Omental fat pad (tissue), 3 donors: ENCODE measurements at regions not wholly inside any gene's neighbourhood (a gene's known extent, or its start where the extent isn't known, plus 50 kb on each side); places are given as distances from the start of the nearest gene placed in this dataset.
"Not testable (repeated sequence)": the region's sequence is repeated elsewhere in the genome, so short reads cannot be mapped to it uniquely, and the experiment has no call there.

ENCODE experiments used
- ATAC-seq: fragments of 150-250 bp; one replicate; pipeline ENCODE4 v1.9.1; 2016; ENCODE audit warnings: mild to moderate bottlenecking, moderate library complexity; ENCODE audit not compliant: low FRiP score
- DNase-seq: peaks from one replicate; pipeline ENCODE4 v3.0.0-alpha.2; 2019; ENCODE audit warnings: low spot score
- TF ChIP-seq, protein P1 (sequence below), 3 donors: fragments of 450-650 bp; IDR thresholded peaks; one replicate each; pipeline ENCODE4 v1.5.1; 2016 to 2017; ENCODE audit warnings: antibody characterized with exemption in 3 of 3, mild to moderate bottlenecking in 3 of 3, moderate library complexity in 2 of 3

DNA sequence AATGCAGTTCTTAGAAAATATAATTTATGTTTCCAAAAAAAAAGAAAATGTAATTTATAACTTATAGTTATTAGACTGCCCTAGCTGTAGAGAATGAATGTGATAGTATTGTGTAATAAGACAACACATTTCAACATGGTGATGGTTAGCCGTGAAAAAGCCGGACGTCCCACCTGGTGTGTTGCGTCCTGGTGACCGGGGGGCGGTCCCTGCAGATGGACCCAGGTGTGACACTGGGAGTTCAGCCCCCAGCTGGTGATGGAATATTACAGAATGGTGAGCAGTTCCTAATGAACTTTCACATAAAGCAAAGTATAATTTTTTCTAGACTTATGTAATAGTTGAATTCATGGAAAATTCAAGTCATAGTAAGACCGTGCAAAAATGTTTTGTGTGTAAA is 132.8 kb downstream of the LAT start:
- ATAC-seq (no peak), DNase-seq (no peak)
- TF ChIP-seq, protein P1, sequence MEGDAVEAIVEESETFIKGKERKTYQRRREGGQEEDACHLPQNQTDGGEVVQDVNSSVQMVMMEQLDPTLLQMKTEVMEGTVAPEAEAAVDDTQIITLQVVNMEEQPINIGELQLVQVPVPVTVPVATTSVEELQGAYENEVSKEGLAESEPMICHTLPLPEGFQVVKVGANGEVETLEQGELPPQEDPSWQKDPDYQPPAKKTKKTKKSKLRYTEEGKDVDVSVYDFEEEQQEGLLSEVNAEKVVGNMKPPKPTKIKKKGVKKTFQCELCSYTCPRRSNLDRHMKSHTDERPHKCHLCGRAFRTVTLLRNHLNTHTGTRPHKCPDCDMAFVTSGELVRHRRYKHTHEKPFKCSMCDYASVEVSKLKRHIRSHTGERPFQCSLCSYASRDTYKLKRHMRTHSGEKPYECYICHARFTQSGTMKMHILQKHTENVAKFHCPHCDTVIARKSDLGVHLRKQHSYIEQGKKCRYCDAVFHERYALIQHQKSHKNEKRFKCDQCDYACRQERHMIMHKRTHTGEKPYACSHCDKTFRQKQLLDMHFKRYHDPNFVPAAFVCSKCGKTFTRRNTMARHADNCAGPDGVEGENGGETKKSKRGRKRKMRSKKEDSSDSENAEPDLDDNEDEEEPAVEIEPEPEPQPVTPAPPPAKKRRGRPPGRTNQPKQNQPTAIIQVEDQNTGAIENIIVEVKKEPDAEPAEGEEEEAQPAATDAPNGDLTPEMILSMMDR (IDR thresholded peaks at IDR 0.05): no peak

DNA sequence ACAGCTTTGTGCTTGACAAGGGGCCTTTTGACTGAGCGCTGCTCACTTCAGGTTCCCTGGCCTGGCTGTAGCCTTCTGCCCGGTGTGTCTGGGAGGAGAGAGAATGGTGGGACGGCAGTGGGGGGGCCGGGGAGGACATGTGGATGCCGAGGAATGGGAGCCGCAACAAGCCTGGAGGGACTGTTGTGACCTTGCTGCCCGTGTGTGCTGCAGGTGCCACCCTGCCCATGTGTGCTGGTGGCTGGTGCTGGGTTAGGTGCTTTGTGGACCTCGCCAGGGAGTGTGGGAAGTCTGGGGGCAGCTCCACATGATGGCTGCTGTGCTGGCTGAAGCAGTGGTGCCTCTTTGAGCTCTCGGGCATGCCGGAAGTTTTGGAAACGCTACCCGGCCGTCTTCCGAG is 132.1 kb downstream of the LAT start:
- no peak for DNase-seq
- TF ChIP-seq, protein P1 (IDR thresholded peaks at IDR 0.05): no peak
- ATAC-seq: no peak

DNA sequence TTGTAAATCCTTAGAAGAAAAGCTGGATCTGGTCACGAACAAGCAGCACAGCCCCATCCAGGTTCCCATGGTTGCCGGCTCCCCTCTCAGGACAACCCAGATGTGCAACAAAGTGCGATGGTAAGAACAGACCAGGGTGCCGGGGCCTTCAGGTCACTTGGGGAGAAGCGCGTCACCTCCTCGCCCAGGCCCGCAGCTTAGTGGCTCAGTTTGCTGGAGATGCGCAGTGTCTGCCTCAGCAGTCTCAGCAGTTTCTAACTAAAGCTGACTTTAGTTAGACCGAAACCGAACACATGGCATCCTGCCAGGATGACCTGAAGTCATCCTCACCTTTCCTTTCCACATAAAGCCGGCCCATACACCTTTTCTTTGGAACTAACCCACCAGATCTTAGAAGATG is 131.4 kb downstream of the LAT start:
- ATAC-seq, DNase-seq: not testable (repeated sequence)

DNA sequence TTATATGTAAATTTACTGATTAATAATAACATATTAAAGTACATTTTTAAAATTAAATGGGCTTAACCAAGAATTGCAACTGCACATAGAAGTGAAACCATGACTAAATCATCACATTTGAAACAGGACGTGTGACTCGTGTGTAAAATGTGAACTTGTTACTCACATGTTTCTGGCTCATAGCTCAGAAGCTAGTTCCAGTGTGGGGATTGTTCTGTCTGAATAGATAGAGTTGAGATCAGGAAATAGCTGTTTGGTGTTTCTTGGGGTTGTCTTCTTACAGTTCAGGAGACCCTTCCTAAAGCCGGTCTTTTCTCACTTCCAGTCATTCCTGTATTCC is 130.9 kb downstream of the LAT start:
- peak; percentile 47 for ATAC-seq
- not testable (repeated sequence) for DNase-seq

DNA sequence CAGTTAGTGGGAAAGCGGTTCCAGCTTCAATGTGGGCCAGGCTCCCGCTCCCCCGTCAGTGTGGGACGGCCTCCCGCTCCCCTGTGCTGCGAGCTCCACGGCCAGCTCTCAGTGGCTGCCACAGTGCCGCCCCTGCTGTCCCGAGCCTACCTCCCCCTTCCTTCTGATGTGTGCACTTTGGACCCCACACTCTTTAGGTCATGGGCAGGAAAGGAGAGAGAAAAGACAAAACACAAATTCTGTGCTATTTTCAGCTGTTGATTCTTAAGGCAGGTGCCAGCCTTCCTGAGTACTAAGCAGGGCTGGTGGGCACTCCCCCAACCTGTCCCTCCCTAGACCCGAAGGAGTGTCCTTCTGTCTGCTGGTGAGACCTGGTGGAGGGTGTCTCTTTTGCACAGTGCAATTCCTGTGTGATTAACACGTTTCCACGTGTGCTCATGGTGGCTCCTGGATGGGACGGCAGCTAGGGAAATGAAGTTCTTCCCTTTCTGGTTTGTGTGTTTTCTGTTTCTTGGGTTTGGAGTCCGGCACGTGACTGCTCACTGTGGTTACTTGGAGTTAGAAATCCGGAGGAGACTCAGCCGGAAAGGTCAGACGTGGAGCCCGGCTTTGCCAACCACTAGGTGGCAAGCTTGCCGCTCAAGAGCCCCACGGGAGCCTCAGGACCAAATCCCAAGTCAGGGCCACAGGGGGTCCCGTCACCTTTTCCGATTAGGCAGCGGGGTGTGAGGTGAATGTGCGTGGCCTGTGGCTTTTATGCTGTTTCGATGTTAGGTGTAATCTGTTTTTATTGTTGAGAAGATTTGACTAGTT is 130.3 kb downstream of the LAT start:
- peak; percentile 65 for ATAC-seq
- not testable (repeated sequence) for DNase-seq
- TF ChIP-seq, protein P1 (IDR thresholded peaks at IDR 0.05): peak in 1 of 3 donors; percentile 17

DNA sequence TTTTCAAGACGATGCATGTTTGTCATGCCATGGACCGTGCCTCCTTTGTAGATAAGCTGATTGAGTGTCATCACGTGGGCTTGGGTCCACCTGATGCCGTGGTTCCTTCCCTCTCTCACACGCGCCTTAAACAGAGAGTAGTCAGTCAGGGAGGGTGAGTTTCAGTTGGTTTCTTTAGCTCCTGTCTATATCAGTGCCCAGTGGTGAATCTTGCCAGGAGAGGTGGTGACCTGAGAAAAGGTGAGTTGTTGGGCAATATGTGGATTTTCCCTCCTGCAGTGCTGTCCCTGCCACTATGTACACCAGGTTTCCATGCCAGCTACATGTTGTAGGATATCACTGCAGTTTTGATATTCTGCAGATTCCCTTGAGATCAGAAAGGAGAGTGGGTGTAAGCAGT is 129.7 kb downstream of the LAT start:
- ATAC-seq (peak; percentile 29), DNase-seq (no peak)

DNA sequence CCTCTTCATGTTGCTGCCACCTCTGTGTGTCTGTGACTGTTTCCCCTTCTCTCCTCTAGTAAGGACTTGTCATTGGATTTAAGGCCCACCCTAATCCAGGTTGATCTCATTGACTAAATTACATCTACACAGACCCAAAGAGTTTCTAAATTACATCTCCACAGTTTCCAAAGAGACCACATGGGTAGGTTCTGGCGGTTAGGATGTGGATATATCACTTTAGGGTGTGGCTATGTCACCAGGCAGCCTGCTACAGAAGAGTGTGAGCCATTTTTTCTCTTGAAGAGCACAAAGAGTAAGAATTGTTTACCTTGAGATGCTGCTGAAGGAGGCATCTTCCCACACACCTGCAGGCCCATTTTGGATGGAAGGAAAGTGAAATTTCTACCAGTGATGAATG is 128.6 kb downstream of the LAT start:
- not testable (repeated sequence) for ATAC-seq, DNase-seq

More for the DNA sequence above, 129.7 kb downstream of the LAT start:
- TF ChIP-seq, protein P1 (IDR thresholded peaks at IDR 0.05): no peak

DNA sequence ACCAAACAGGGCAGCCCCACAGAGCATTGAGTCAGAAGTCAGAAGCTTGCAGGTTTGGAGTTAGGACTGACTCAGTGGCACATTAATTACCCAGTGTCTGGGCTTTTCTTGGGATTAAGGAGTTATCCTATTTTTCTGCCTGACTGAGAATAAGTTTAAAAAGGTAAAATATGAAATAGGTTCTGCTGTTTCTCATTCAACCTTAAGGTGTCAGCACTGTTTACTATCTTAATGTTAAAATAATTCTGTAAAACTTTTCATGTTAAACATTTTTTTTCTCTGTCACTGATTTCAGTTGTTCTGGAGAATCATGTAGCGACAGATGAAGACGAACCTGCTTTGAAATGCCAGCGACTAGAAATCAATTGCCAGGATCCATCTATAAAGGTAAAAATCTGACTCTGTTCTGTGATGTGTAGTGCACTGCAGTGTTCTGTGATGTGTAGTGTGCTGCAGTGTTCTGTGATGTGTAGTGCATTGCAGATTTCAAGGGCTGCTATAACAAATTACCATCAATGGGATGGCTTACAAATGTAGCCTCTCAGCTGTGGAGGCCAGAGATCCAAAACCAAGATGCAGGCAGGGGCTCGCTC is 128.0 kb downstream of the LAT start:
- DNase-seq (no peak), ATAC-seq (no peak)
- TF ChIP-seq, protein P1 (IDR thresholded peaks at IDR 0.05): no peak

DNA sequence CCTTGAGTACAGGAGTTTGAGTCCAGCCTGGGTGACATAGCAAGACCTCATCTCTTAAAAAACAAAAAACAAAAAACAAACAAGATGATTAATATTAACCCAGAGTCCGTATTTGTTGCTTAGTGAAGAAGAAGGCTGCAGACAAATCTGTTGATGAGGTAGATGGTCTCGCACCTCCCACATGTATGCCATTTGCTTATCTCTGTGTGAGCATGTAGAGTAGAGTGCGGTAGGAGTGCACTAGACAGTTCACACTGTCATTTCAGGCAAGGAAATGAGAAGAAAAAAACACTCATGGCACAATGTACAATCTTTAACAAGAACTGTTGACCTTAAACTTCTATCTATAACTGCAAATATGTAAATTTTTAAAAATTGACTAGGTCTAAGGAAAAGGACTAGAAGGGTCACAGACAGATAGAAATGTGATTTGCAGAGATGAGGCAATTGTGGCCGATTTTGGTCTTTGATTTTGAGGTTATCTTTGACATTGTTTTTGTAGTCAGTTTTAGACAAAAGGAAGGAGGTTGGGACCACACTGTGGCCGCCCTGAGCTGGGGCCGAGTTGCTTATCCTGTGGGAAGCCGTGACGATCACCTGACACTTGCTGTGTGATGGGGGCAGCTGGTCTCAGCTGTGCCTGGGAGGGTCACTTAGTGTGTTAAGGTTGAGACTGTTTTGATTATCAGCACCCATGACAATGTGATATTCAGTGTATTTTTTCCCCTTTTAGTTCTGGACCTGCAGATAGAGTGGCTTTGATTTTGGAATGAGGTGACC is 127.2 kb downstream of the LAT start:
- ATAC-seq, DNase-seq: not testable (repeated sequence)
